Cardiac muscle cell (in vitro differentiated cells and primary cell): ENCODE measurements at regions not wholly inside any gene's neighbourhood (a gene's known extent, or its start where the extent isn't known, plus 50 kb on each side); places are given as distances from the start of the nearest gene placed in this dataset.

Source experiments
- DNase-seq, 2 donors: peaks; one replicate each; pipeline versions ENCODE4 v3.0.0 to v3.0.0-alpha.2; 2010 to 2017; ENCODE audit warnings: low read depth in 1 of 2, low spot score in 1 of 2
- H3K27ac ChIP-seq: fragments of 200-600 bp; sonication (generic); 2 replicates; pipeline ENCODE4 v1.5.1; 2016
- H3K27me3 ChIP-seq: fragments of 200-600 bp; sonication (generic); 2 replicates; pipeline ENCODE4 v1.6.0; 2016; ENCODE audit warnings: control low read depth
- H3K36me3 ChIP-seq: fragments of 200-600 bp; sonication (generic); 2 replicates; pipeline ENCODE4 v1.5.1; 2016; ENCODE audit warnings: control low read depth
- H3K4me1 ChIP-seq: fragments of 200-600 bp; sonication (generic); 2 replicates; pipeline ENCODE4 v1.8.1; 2017; ENCODE audit warnings: low read depth, mild to moderate bottlenecking, mixed run types
- H3K4me3 ChIP-seq: fragments of 200-600 bp; sonication (generic); 2 replicates; pipeline ENCODE4 v1.5.1; 2016; ENCODE audit warnings: mild to moderate bottlenecking
- H3K9me3 ChIP-seq: fragments of 200-600 bp; sonication (generic); 2 replicates; pipeline ENCODE4 v1.5.1; 2017; ENCODE audit warnings: low read depth, mild to moderate bottlenecking, control low read depth
- TF ChIP-seq, protein P1 (sequence below): IDR thresholded peaks from 2 replicates; pipeline ENCODE4 v1.5.1; 2012; ENCODE audit warnings: low read depth, mild to moderate bottlenecking, low read length

DNA sequence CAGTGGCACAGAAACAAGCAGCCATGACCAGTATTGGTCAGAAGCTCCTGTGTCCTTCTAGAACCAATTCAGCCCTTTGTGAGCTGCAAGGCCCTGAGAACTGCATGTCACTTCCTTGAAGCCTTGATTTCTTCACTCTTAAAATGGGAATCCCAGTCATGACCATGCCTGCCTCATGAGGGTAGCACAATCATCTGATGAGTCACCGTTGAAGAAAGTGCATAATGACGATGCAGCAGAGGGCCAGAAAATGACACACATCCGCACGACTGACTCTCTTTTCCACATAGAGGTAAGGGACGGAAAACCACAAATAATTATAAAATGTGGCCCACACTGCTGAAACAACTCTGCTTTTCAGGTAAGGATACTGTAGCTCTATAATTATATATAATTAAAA, 777.4 kb downstream of the BCL11B start:
- Histone ChIP-seq H3K27ac (no peak overlapping the region), H3K9me3 (no peaks in the 10 kb centered on the region), H3K27me3 (no peaks in the 10 kb centered on the region), H3K4me1 (no peaks in the 10 kb centered on the region), H3K36me3 (no peaks in the 10 kb centered on the region), H3K4me3 (no peak overlapping the region)
- no peak for DNase-seq
- TF ChIP-seq, protein P1, sequence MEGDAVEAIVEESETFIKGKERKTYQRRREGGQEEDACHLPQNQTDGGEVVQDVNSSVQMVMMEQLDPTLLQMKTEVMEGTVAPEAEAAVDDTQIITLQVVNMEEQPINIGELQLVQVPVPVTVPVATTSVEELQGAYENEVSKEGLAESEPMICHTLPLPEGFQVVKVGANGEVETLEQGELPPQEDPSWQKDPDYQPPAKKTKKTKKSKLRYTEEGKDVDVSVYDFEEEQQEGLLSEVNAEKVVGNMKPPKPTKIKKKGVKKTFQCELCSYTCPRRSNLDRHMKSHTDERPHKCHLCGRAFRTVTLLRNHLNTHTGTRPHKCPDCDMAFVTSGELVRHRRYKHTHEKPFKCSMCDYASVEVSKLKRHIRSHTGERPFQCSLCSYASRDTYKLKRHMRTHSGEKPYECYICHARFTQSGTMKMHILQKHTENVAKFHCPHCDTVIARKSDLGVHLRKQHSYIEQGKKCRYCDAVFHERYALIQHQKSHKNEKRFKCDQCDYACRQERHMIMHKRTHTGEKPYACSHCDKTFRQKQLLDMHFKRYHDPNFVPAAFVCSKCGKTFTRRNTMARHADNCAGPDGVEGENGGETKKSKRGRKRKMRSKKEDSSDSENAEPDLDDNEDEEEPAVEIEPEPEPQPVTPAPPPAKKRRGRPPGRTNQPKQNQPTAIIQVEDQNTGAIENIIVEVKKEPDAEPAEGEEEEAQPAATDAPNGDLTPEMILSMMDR: no peak

DNA sequence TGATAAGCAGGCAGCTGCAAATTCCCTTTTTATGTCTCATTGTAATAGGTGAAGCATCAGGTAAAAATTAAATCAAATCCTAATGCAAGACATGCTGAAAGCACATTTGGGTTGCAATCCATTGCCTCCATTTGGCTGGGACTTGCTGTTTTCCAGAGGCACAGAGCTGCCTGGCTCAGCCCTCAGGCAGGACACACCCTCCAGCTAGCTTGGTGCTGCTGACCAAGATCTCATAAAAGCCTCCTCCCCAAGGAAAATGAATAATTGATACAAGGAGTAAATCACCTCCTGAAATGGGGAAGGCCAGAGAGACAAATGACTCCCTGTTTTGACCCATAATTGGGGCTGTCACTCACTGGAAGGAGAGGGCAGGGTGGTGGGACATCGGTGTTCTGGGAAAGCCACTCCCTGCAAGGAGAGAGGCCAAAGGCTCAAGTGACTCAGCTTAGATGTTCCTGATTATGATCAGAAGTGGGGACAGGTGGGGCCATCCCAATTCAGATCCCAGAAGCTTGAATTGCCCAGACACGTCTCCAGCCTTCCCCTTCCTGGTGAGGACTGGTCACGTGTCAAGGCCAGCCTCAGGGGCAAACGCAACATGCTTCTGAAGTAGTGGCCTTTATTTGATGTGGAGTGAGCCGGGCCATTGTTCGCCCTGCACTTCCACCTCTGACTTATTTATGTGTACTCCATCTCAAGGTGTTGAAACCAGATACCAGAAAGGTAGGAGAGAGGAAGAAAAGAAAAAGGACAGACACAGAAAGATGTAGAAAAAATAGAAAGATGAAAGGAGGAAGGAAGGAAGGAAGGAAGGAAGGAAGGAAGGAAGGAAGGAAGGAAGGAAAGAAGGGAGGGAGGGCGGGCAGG, 773.7 kb downstream of the BCL11B start:
- TF ChIP-seq, protein P1: no peak
- H3K4me3 ChIP-seq: no peak overlapping the region
- no peak for DNase-seq
- no peaks in the 10 kb centered on the region for H3K4me1 ChIP-seq
- no peaks in the 10 kb centered on the region for H3K9me3 ChIP-seq
- no peak overlapping the region for H3K27ac ChIP-seq
- no peaks in the 10 kb centered on the region for H3K27me3 ChIP-seq
- no peaks in the 10 kb centered on the region for H3K36me3 ChIP-seq

DNA sequence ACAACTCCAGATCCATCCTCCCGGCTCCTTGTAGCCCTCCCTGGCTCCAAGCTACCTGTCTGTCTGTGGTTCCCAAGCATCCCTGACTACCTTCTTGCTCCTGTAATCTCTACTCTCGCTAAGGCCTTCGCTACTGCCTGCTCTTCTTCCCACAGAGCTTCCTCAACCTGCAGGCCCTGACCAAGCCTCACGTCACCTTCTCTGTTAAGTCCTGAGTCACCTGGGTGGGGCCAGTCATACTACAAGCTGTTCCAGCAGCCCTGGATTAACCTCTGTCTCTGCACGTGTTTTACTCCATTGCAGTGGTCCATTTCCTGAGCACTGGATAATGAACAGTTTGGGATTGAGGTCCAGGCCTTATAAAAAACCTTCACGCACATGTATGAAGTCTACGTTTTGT, 770.7 kb downstream of the BCL11B start:
- TF ChIP-seq, protein P1: no peak
- Histone ChIP-seq H3K27me3 (no peaks in the 10 kb centered on the region), H3K9me3 (no peaks in the 10 kb centered on the region), H3K27ac (no peak overlapping the region), H3K36me3 (no peaks in the 10 kb centered on the region), H3K4me3 (no peak overlapping the region), H3K4me1 (no peaks in the 10 kb centered on the region)
- DNase-seq: no peak

DNA sequence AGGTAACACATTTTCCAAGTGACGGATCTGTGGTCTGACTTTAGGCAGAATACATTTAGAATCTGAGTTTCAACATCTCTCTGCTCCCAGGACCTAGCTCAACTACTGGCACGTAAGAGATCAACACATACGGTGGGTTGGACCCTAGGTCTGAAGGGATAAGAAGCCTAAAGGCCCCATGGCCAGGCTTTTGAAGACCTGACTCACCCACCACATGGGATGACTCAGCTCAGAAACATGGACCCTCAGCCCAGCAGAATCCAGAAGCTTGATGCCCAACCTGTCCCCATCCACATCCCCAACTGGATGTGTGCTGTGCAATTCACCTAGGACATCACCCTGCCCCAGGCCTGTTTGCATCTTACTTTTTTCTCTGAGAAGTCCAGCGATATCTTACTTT, 770.2 kb downstream of the BCL11B start:
- Histone ChIP-seq H3K36me3 (no peaks in the 10 kb centered on the region), H3K27me3 (no peaks in the 10 kb centered on the region), H3K27ac (no peak overlapping the region), H3K4me1 (no peaks in the 10 kb centered on the region), H3K4me3 (no peak overlapping the region), H3K9me3 (no peaks in the 10 kb centered on the region)
- no peak for DNase-seq
- TF ChIP-seq, protein P1: no peak

DNA sequence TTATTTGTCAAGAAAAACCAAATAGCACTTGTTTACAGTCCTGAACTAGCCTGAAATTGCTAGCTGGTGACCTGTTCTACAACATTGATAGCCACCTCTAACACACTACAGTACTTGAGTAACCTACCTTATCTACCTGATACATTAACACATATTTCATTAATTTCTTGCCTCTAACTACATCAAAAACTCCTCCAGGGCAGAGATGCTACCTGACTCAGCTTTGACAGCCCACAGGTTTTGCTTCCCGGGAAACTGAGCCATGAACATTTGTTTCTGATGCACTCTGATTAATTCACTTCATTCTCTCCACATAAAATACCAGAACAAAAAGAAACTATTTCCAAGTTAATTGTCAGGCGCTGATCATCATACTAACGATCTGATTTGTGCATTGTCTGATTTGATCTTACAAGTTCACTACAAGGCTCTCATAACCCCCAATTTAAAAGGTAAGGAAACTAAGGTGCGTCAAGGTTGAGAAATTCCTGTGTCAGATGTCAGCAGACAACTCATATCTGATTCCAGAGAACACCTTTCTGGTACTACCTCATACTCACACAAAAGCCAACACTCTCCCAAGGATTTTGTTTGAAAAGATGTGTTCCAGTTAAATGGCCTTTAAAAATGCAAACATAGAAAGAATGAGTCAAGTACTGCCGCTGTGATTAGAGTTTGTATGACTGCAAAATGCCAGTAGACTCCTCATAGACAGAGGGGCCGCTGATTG, 768.7 kb downstream of the BCL11B start:
- TF ChIP-seq, protein P1: no peak
- Histone ChIP-seq H3K4me3 (no peak overlapping the region), H3K27ac (no peak overlapping the region), H3K4me1 (no peaks in the 10 kb centered on the region), H3K36me3 (no peaks in the 10 kb centered on the region), H3K27me3 (no peaks in the 10 kb centered on the region), H3K9me3 (no peaks in the 10 kb centered on the region)
- no peak for DNase-seq
